K562 (cell line): ENCODE measurements at regions not wholly inside any gene's neighbourhood (a gene's known extent, or its start where the extent isn't known, plus 50 kb on each side); places are given as distances from the start of the nearest gene placed in this dataset.

Experiments
- ELF4 ChIP-seq: fragments of 450-650 bp; formaldehyde crosslinking; IDR thresholded peaks from 2 replicates; pipeline ENCODE4 v1.4.0; 2022; ENCODE audit warnings: missing genetic modification characterization
- JUN ChIP-seq, 2 experiments: sonication (generic) in 1 of 2; formaldehyde crosslinking in 1 of 2; IDR thresholded peaks; 2 replicates each; pipeline versions ENCODE4 v1.6.1 to v1.8.0; 2012 to 2022; ENCODE audit warnings: borderline replicate concordance in 2 of 2, mild to moderate bottlenecking in 2 of 2, improper control_type of control experiment in 1 of 2, low read depth in 1 of 2, low read length in 1 of 2, missing genetic modification reagents in 1 of 2
- JUND ChIP-seq, 2 experiments: IDR thresholded peaks; 2 replicates in 1 of 2; 3 replicates in 1 of 2; pipeline ENCODE4 v1.6.1; 2011; ENCODE audit warnings: borderline replicate concordance in 2 of 2, low read depth in 2 of 2, low read length in 2 of 2, improper control_type of control experiment in 1 of 2, missing biosample characterization in 1 of 2, missing genetic modification characterization in 1 of 2, missing genetic modification reagents in 1 of 2
- POLR2AphosphoS5 ChIP-seq: IDR thresholded peaks from 2 replicates; pipeline ENCODE4 v1.6.1; 2011; ENCODE audit warnings: mild to moderate bottlenecking, low read depth, low read length, moderate library complexity; ENCODE audit not compliant: control insufficient read depth, insufficient read depth
- RNF219 ChIP-seq: fragments of 250-450 bp; sonication (Bioruptor Pico); IDR thresholded peaks from 2 replicates; pipeline ENCODE4 v1.5.0; 2022; ENCODE audit warnings: mild to moderate bottlenecking
- SMAD3 ChIP-seq: fragments of 450-650 bp; formaldehyde crosslinking; conservative IDR thresholded peaks from 2 replicates; pipeline ENCODE4 v1.4.0; 2020; ENCODE audit warnings: mild to moderate bottlenecking
- ZNF224 ChIP-seq: sonication (generic); formaldehyde crosslinking; IDR thresholded peaks from 2 replicates; pipeline ENCODE4 v1.8.0; 2022; ENCODE audit warnings: mild to moderate bottlenecking, missing genetic modification reagents
- ZNF695 ChIP-seq: fragments of 450-650 bp; formaldehyde crosslinking; IDR thresholded peaks from 2 replicates; pipeline ENCODE4 v1.4.0; 2020; ENCODE audit warnings: mild to moderate bottlenecking, moderate library complexity

GRCh38 chr5:74239261-74239660 lies 401.3 kb downstream of the ENC1 start:
- no peak for TF ChIP-seq JUN (IDR thresholded peaks at IDR 0.05; ENCODE audit: borderline replicate concordance, low read depth, low read length)
- no peak for TF ChIP-seq JUN (CRISPR knock-in tag; IDR thresholded peaks at IDR 0.05; ENCODE audit: borderline replicate concordance)
- TF ChIP-seq ELF4: no peak
- TF ChIP-seq ZNF695 (CRISPR knock-in tag): no peak
- TF ChIP-seq ZNF224 (CRISPR knock-in tag): no peak
- TF ChIP-seq SMAD3 (CRISPR knock-in tag): no peak
- no peak for TF ChIP-seq RNF219 (CRISPR knock-in tag)
- TF ChIP-seq JUND (IDR thresholded peaks at IDR 0.05; ENCODE audit: borderline replicate concordance, low read depth, low read length): no peak
- TF ChIP-seq JUND (tag; IDR thresholded peaks at IDR 0.05; ENCODE audit: borderline replicate concordance, low read depth, low read length): no peak
- no peak for TF ChIP-seq POLR2AphosphoS5
